Panc1 (cell line): ENCODE measurements at regions not wholly inside any gene's neighbourhood (a gene's known extent, or its start where the extent isn't known, plus 50 kb on each side); places are given as distances from the start of the nearest gene placed in this dataset.

ENCODE experiments used
- CTCF ChIP-seq: fragments of 450-650 bp; IDR thresholded peaks from 2 replicates; pipeline ENCODE4 v1.5.1; 2017; ENCODE audit warnings: mild to moderate bottlenecking
- REST ChIP-seq, 2 experiments: IDR thresholded peaks; 2 replicates each; pipeline ENCODE4 v1.6.1; 2011 to 2012; ENCODE audit warnings: low read depth in 2 of 2, control low read depth in 1 of 2, low read length in 1 of 2, mild to moderate bottlenecking in 1 of 2, moderate library complexity in 1 of 2; ENCODE audit not compliant: insufficient read depth in 1 of 2
- SIN3A ChIP-seq: IDR thresholded peaks from 2 replicates; pipeline ENCODE4 v1.6.1; 2012; ENCODE audit warnings: low read depth, mild to moderate bottlenecking, low read length, moderate library complexity, borderline replicate concordance; ENCODE audit not compliant: insufficient read depth

- TF ChIP-seq CTCF (no peak), SIN3A (no peak), REST (IDR thresholded peaks at IDR 0.05; ENCODE audit: insufficient read depth in 1 of 2, low read depth in 2 of 2, low read length in 1 of 2) (no peak)
Observed at GRCh38 chr3:101128786-101129185, 135.6 kb upstream of the ABI3BP start.
